NCI-H1048 (cell line): ENCODE measurements at regions not wholly inside any gene's neighbourhood (a gene's known extent, or its start where the extent isn't known, plus 50 kb on each side); places are given as distances from the start of the nearest gene placed in this dataset.

Experiments
- DNase-seq: peaks from one replicate; lab custom pipeline; 2025; lab: John Stamatoyannopoulos, UW

DNA sequence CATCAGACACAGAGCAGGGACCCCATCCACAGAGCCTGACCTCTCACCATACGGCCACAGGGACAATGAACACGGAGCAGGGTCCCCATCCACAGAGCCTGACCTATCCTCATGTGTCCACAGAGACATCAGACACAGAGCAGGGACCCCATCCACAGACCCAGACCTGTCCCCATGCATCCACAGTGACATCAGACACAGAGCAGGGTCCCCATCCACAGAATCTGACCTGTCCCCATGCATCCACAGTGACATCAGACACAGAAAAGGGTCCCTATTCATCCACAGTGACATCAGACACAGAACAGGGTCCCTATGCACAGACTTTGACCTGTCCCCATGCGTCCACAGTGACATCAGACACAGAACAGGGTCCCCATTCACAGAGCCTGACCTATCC is 325.1 kb upstream of the RAB6C start:
- DNase-seq, result no peak

DNA sequence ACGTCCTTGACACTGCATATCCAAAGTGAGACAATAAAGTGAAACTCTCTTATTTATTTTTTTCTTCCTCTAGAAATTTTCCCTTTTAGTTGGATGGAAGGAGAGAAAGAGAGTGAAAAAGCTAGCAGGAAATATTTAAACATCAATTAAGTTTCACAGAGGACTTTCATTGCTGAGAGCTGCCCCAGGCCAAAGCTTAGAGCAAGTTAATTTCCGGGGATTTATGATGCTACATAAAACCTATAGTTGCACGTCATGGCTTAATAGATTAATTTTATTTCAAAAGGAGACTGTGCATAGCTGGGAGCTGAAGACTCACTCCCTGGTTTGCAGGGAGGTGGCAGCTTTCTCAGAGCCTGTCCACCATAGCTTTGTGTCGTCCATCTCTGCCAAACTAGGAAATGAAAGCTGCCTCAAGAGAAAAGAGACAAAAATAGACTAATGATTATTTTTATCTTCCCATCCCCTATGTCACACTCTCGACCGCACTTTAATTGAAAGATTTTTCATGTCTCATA is 323.3 kb upstream of the RAB6C start:
- no peak for DNase-seq

DNA sequence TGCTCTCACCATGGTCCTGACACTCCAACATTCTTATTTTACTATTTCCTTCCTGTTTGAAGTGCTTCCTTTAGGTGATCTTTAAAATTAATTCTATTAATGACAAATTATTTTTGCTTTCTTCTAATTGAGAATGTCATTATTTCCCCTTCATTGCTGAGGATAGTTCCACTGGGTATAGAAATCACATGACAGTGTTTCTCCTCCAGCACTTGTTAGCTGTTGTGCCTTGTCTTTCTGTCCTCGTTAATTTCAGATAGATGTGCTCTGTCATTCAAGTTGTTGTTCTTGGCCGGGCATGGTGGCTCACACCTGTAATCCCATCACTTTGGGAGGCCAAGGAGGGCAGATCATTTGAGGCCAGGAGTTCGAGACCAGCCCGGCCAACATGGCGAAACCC is 321.0 kb upstream of the RAB6C start:
- no peak for DNase-seq

DNA sequence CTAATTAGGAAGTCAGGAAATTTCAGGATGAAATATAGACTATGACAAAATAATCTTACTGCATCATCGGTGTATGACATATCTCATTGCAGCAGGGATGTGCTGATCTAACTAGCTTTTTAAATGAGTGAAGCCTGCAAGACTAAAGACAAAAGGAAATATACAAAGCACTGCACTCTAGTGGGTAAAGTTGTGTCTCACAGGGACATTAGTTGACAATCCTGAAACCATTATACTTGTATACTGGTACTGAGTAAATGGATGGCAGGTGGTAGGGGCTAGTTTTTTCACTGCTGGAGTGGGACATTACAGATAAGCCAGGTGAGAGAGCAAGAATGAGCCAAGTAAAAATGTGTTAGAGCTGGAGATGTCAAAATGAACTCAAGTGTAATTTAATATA is 317.5 kb upstream of the RAB6C start:
- DNase-seq, result no peak

DNA sequence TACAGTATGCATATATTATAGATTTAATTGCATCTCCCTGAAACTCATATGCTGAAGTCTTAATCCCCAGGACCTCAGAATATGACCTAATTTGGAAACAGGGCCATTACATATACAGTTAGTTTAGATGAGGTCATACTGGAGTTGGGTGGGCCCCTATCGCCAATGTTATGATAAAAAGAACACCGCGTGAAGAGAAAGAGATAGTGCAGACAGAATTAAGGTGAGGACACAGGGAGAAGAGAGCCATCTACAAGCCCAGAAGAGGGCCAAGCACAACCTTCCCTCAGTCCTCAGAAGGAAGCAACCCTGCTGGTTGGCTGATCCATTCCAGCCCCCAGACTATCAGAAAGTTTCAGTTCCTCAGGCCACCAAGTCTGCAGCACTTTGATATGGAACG is 311.9 kb upstream of the RAB6C start:
- DNase-seq, result no peak

DNA sequence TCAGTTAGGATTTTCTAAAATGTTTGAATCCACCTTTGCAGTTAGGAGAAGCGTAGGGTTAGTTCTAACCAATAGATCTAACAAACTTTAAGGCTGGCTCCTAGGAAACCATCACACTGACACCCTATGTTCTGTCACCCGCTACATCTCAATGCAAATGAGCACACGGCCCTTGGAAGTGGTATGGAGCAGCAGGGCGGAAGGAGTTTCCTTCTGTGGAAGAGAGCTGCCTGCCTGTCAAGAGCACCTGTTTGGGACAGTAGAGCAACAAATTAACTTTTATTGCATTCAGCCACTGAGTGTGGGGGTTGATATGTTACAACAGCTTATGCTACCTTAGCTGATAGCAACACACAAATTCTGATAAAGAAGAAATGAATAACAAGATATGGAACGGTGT is 306.9 kb upstream of the RAB6C start:
- DNase-seq, result no peak

DNA sequence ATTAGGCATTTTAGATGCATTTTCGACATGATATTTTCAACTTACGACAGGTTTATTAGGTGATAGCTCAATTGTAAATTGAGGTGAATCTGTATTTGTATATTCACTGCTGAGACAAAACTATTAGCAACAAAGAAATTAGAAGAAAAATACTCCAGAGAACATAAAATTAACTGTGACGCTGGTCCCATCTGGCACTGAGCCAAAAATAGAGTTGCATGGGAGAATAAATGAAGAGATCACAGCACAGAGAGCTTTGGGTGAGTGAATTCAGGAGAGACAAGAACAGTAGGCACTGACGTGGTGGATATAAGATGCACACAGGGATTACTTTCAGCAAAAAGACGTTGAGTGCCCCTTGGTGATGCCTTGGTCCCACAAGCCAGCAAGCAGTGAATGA is 306.2 kb upstream of the RAB6C start:
- no peak for DNase-seq

DNA sequence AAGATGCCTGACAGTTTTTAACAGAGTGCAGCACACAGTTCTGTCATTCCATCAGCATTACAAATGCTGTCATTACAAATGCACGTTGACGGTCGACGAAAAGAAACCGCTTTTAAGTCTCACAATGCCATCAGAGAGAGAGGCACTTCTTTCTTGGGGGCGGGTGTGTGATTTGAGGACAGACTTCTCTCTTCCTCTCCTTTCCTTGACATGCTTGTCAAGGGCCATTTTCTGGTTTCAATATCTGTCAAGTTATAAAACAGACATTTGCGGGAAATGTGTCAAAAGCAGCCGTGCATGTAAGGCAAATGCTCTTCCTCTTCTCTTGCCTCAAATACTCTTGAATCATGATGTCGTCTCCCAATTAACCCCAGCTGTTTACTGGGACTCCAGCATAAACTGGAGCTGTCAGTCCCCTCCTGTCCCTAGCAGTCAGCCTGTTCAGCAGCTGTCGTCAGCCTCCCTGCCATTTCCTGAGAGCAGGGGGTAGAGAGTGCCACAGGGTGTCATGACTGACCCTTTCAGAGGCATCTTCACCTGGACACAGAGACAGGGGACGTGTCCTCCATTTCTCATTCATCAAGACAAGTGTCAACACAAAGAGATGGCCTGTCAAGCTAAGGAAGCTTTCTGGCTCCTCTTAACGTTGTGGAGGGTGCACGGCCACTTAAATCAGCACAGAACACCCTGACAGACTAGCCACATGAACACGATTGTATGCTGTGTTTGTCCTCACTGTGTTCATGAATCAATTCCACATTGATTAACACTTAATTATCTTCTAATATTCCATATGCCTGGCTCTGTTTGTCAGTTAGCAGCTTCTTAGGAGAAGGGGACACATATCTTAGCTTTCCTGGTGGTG is 305.4 kb upstream of the RAB6C start:
- DNase-seq, result no peak

DNA sequence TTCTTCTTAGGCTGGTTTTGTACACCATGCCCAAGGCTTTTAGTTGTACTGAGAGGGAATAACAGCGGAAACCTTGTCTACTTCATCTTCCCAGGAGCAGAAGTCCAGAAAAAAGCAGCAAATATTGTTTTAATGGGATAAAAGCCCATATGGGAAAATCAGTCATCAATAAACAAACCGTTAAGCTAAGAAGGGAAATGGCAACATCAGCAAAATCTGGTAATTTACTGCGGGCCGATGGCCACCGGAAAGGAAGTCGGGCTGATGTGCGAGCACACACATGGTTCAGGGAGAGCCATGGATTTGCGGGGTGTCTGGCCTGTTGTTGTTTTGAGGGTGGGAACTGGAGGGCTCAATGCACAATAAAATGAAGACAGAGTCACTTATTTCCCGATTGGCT is 300.7 kb upstream of the RAB6C start:
- no peak for DNase-seq

DNA sequence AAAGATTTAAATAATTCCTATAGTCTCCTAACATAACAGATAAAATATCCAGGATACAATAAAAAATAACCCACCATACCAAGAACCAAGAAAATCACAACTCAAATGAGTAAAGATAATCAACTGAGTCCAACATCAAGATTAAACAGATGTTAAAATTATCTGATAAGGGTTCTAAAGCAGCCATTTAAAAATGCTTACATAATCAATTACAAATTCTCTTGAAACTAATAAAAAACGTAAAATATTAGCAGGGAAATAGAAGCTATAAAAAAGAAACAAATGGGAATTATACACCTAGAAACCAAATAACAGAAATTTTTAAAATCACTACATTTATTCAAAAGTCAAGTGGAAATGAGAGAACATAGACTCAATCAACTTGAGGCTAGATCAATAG is 297.7 kb upstream of the RAB6C start:
- DNase-seq, result no peak

DNA sequence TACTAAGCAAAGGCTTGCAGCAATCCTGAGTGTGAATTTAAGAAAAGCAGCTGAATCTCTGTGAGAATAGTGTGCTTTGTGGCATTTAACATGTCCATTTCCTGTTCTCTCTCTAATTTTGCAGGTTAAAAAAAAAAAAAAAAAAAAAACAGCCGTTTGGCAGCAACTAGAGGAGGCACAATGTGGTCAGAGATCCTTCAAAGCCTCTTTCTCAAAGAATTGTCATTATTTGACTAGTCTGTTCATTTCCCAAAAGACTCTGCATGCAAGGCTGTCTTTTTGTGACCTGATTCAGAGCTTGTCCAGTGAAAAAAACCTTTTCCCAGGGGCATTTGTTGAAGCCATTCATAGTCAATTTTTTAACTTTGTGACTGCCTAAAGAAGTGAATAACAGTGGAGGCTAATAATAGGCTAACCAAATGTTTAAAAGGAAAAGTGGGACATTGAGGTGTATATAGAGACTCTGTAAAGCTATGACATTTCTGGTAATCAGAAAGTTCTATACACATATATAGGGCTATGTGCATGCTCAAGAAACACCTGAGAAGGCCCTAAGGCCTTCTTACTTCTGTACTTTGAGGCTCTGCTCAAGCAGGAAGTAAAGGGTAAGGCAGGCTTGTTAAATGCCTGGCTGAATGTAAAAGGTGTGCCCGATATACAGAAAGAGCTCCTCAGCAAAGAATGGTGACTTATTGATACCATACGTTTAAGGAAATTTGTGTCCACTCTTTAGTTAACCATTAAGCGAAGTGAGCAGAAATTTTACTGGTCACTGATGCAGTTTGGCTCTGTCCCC is 289.6 kb upstream of the RAB6C start:
- DNase-seq, result no peak

DNA sequence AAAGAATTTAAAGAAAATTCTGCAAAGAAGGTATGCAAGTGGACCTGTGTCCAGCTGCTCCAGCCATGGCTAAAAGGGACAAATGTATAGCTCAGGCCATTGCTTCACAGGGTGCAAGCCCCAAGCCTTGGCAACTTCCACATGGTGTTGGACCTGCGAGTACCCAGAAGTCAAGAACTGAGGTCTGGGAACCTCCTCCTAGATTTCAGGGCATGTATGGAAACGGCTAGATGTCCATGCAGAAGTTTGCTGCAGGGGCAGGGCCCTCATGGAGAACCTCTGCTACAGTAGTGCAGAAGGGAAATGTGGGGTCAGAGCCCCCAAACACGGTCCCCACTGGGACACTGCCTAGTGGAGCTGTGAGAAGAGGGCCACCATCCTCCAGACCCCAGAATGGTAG is 284.0 kb upstream of the RAB6C start:
- no peak for DNase-seq

DNA sequence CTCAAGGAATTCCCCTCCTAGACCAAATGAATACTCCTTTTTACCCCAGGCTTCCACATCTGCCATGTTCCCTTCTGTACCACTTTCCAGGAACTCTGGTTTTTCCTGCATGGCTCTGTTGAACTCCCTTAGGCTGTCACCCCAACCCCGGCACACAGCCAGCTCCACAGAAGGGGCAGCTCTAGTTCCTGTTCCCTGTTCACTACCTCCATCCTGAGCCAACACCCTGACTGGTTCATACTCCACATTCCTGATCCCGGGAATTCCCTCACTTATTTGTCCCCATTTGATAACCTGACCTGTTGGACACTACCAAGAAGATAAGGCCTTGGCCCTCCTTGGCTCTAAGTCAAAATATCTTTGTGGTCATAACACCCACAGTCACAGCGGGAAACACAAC is 280.9 kb upstream of the RAB6C start:
- no peak for DNase-seq

DNA sequence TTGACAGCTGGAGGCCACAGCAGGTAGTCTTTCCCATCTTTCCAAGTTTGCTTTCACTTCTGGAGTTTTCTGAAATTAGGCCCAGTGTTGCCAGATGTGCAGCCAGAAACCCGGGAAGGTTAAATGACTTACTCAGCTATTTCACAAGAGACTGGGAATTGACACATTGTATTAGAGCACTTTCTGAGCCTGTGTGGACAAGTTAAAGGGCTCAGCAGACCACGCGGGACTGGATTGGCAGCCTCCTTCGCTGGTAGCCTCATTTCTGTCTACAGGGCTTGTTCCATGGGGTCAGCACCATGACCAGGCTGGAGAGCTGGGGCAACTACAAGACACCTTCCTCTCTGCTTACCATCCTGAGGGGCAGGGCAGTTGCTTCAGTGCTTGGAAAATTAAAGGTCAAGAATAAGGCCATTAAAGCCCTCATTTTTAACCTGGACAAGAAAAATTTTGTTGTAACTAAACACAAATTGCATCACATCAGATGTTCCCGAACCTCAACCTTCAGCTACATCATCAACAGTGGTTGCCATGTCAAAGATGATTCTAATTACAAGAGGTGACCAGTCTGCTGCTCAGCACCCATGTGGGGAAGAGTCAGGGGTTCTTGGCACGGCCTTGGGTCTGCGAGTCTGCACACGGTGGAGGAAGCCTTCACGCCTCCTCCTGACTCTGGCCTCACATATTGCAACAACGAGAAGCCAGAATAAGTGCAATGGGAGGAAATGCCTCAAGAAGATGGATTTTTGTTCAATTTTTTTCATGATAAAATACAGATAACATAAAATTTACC is 279.5 kb upstream of the RAB6C start:
- DNase-seq, result no peak

DNA sequence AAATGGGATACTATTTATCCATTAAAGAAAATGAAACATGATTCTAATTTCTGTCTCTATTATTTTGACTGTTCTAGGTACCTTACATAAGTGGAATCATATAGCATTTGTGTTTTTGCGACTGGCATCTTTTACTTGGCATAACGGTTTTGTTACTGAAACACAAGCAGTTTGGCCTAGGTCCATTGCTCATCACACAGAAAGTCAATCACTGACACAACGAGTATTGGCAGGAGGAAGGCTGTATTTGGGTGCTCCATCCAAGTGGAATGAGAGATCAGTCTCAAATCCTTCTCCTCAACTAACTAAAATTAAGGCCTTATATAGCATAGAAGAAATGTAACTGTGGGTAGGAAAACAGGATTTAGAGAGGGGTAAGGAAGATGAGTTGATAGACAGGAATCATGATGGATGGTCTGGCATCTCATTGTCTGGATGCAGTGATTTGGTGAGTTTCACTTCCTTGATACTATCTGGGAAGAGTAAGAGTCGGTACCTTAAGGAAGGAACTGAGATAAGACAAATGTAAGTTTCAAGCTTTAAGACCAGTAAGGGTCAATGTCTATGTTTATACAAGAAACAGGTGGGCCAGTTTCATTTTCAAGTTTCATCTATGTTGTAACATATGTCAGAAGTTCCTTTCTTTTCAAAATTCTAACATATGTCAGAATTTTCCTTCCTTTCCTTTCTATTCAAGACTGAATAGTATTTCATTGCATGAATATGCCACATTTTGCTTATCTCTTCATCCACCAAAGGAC is 276.9 kb upstream of the RAB6C start:
- no peak for DNase-seq

DNA sequence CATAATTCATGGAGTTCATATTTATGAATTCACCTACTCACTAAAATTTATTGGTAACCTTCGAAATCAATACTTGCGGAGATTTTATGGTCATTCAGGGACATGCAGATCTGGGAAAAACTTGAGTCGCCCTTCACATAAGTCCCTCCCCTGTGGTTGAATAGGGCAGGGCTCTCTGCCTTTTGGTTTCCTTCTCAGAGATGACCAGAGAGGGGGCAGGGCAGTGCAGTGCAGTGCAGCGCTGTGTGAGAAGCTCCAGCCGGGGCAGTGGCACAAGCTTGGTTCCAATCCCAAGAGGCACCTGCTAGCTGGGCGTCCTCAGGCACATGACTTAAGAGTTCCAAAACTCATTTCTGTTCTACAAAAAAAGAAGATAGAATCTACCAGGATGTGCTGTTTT is 274.4 kb upstream of the RAB6C start:
- no peak for DNase-seq

DNA sequence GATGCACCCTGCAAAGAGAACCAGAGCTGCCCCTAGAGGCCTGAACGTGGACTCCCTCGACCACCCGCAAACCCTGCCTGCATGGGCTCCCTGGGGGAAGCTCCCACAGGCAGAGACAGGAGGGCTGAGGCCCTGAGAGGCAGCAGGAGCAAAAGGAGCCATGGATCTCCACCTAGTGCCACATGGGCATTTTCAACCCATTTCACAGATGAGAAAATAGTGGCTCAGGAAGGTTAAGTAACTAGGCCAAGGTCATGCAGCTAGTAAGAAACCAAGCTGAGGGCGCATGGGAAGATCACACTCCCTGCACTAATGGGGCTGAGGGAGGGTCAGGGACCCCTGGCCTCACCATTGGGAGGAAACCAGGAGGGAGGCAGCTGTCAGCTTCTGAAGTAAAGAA is 271.7 kb upstream of the RAB6C start:
- no peak for DNase-seq

DNA sequence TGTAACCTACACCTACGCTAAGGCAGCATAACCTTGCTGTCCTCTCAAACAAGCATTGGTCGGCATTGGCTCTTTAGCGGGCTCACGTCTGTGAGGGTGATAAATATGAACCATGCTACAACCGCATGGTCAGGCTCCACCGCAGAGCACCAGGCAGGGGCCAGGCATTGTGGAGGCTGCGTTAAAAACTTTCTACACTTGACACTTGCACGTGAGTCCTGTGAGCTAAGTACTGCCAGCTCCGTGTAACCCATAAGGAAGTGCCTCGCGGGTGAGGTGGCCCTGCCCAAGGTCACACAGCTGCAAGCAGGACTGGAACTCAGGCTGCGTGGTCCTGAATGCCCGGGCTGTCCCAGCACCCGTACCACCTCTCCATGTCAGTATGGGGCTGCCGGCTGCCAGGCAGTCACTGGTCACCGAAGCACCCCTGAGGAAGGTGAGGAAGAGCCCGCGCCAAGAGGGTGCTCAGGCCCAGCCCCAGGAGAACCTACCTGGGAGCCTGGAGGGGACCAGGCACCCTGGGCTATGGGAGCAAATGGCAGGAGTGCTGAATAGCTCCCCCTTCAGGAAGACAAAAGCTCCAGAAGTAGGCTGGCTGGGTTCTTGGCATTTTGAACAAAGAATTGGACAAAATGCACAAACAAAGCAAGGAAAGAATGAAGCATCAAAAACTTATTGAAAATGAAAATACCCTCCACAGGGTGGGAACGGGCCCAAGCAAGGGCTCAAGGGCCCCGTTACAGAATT is 271.1 kb upstream of the RAB6C start:
- no peak for DNase-seq

DNA sequence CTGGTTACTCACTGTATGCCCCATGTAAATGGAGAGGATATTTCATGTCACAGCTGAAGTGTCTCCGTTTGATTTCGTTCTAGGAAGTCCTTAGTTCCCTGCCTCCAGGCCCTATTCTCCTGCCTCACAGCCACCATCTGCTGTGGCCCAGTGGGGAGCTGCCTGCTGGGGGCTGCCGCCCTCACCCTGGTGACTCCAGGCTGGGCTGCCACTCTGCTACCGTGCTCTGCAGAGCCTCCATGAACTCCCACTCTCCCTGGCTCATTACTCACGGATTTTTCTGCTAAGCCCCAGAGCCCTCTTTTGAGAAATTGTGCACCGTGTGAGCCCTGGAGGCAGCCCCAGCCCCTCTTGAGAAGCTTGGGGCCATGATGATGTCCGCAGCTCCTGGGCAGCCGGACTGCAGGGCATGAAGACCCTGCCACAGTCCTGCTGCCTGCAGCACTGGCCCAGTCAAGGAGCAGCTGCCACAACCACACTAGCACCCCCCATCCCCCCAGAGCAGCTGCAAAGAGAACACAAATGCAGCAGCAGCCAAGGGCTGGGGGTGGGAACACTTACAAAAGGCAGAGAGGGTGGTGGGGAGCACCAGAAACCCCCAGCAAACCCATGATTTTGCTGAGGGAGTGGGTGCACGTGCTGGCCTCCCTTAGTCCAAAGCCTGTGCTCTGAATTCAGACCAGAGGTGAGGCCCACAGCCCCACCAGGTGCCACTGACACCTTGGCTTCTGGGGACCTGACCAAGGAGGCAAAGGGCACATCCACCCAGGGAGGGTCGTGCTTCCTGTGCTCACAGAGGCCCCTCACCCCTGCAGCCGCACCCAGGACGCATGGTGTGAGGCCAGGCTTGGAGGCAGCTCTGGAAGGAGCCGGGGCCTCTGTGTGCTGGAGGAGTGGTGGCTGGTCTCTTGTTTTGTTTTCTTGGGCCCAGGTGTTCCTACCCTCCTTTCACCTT is 270.2 kb upstream of the RAB6C start:
- DNase-seq, result no peak
